Endothelial cell of umbilical vein (primary cell): ENCODE measurements at regions not wholly inside any gene's neighbourhood (a gene's known extent, or its start where the extent isn't known, plus 50 kb on each side); places are given as distances from the start of the nearest gene placed in this dataset.

ENCODE experiments used
- CTCF ChIP-seq, 2 donors: IDR thresholded peaks; 1 replicate in 1 of 2; 2 replicates in 1 of 2; pipeline ENCODE4 v1.5.1; 2011; ENCODE audit warnings: low read length in 2 of 2, mild to moderate bottlenecking in 2 of 2, moderate library complexity in 2 of 2, control low read depth in 1 of 2, inconsistent platforms in 1 of 2, low read depth in 1 of 2; ENCODE audit not compliant: insufficient read depth in 1 of 2; ENCODE audit errors: extremely low read depth in 1 of 2
- EZH2 ChIP-seq: IDR thresholded peaks from 2 replicates; pipeline ENCODE4 v1.6.1; 2012; ENCODE audit warnings: borderline replicate concordance, low read depth, mild to moderate bottlenecking, moderate library complexity, low read length, inconsistent platforms; ENCODE audit not compliant: severe bottlenecking
- FOS ChIP-seq: IDR thresholded peaks from 2 replicates; pipeline ENCODE4 v1.6.1; 2011; ENCODE audit warnings: mild to moderate bottlenecking, low read length, moderate library complexity, borderline replicate concordance; ENCODE audit not compliant: insufficient read depth
- GATA2 ChIP-seq: IDR thresholded peaks from 2 replicates; pipeline ENCODE4 v1.7.0; 2011; ENCODE audit warnings: low read depth, mild to moderate bottlenecking, moderate library complexity, mixed read lengths, low read length; ENCODE audit not compliant: insufficient read length, insufficient read depth
- JUN ChIP-seq: IDR thresholded peaks from 2 replicates; pipeline ENCODE4 v1.6.1; 2011; ENCODE audit warnings: borderline replicate concordance, low read depth; ENCODE audit not compliant: insufficient read length, insufficient read depth
- MAX ChIP-seq: IDR thresholded peaks from 2 replicates; pipeline ENCODE4 v1.6.1; 2011; ENCODE audit not compliant: insufficient read depth, insufficient read length
- MYC ChIP-seq: IDR thresholded peaks from one replicate; pipeline ENCODE4 v1.6.1; 2011; ENCODE audit warnings: mild to moderate bottlenecking, low read depth, low read length
- POLR2A ChIP-seq: IDR thresholded peaks from 2 replicates; pipeline ENCODE4 v1.6.1; 2012; ENCODE audit warnings: low read depth, mild to moderate bottlenecking, control low read depth, low read length
- POLR2AphosphoS5 ChIP-seq: IDR thresholded peaks from 2 replicates; pipeline ENCODE4 v1.6.1; 2012; ENCODE audit warnings: low read depth, mild to moderate bottlenecking, control low read depth, low read length, moderate library complexity; ENCODE audit not compliant: insufficient read depth

- TF ChIP-seq POLR2AphosphoS5: no peak
- TF ChIP-seq CTCF (IDR thresholded peaks at IDR 0.05; ENCODE audit: extremely low read depth in 1 of 2, insufficient read depth in 1 of 2, low read depth in 1 of 2, low read length in 2 of 2): peak; percentile 47 to 59
- no peak for TF ChIP-seq POLR2A
- no peak for TF ChIP-seq MAX
- no peak for TF ChIP-seq EZH2
- TF ChIP-seq FOS: peak; percentile 37
- no peak for TF ChIP-seq JUN
- no peak for TF ChIP-seq GATA2
- no peak for TF ChIP-seq MYC
Observed at GRCh38 chr3:159263750-159264553, 462.1 kb downstream of the MFSD1 start.
